Sciatic nerve (tissue), 2 donors: ENCODE measurements at regions not wholly inside any gene's neighbourhood (a gene's known extent, or its start where the extent isn't known, plus 50 kb on each side); places are given as distances from the start of the nearest gene placed in this dataset.

Experiments used
- ATAC-seq: fragments of 200-7000 bp; cut with Tn5 transposase; one replicate; pipeline ENCODE4 v1.9.1; 2020; ENCODE audit warnings: mild to moderate bottlenecking, moderate library complexity
- DNase-seq: peaks from one replicate; pipeline ENCODE4 v3.0.0-alpha.2; 2020; ENCODE audit warnings: low spot score
- intact Hi-C: fragments of 100-400 bp; cut with DNase I; formaldehyde crosslinking; loops from one replicate; pipeline ENCODE4 v1.14.2; 2022
- donor health status: DM: no; HTN: no; CAD: no.
- donor health status: DM: no; HTN: no; CAD: no.

DNA sequence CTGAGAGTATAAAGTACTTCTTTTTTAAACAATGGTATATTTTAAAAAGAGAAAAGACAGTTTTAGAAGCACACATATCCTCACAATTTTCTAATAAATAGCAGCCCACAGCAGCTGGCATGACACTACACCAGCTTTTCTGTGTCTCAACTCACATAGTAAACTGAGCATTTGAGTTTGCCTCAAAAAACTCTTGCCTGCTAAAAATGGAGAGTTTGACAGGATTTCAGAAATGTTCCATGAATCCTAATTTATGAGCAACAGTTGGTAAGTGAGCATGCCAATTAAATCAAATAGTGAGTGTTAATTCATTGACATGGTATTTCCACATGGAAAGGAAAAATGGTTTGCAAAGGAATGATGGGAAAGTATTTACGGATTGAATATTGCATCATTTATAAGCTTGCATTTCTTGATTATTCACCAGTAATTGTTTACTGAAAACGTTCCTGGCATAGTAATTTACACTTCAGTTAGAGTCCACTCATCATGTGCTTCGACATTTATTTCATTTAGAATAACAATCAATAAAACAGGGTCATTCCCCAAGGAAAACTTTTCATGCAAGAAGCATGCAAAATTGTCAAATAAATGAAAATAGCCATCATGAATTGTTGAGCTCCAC lies 323.0 kb downstream of the EFNB2 start:
- no peak for ATAC-seq
- intact Hi-C loops = no loop called here

DNA sequence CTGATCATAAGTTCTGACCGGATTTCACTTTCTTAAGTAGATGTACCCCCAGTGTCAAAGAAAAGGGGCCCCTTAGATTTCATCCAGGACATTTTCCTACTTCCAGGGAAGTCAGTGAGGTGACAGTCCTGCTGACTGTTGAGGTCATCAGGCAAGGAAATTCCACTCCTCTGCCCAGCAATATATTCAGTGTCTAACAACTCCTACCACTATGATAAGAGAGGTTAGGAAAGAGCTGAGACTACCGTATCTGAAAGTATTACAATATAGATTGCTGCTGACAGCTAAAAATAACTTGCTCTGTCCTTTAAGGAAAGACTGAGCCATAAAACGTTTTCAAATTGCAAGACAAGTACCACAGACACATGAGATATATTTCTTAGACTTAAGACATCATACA lies 325.1 kb downstream of the EFNB2 start:
- ATAC-seq = no peak
- intact Hi-C loops = no loop called here
- no peak for DNase-seq

More for the DNA sequence above, 323.0 kb downstream of the EFNB2 start:
- DNase-seq = no peak

DNA sequence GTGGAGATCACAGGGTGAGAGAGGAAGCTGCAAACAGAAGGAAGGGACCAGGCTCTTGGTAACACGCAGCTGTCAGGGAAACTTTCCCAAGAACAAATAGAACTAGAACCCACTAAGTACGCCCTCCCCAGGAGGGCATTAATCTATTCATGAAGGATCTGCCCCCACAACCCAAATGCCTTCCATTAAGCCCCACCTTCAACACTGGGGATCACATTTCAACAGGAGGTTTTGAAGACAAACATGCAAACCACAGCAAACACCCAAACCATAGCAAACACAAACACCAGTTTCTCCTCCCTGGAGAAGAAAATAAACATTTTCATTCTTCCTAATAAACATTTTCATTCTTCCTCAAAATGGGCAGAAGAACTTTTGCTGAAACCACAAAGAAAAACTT lies 329.6 kb downstream of the EFNB2 start:
- DNase-seq = no peak
- ATAC-seq = no peak
- intact Hi-C loops = loop anchor here (2.0 kb wide), 1 partner anchor 47 kb away; no protein-coding TSS in a partner anchor

DNA sequence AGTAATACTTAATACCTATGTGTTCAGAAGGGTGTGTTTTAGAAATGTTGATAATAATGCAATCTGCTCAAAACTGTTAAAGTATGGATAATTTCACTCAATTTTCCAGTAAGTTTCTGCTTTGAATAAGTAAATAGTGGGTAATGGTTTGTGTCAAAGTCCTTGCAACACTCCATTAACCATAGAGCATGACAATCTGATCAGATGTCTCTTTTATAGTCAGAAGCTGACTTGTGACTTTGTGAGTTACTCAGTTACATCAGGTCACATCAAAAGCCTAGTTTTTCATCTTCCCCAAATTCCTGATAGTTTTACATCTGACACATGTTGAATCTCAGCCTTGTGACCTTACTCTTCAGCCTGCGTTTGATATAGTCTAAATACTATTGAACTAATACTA lies 338.0 kb downstream of the EFNB2 start:
- DNase-seq (no peak), ATAC-seq (no peak)
- intact Hi-C loops = no loop called here

DNA sequence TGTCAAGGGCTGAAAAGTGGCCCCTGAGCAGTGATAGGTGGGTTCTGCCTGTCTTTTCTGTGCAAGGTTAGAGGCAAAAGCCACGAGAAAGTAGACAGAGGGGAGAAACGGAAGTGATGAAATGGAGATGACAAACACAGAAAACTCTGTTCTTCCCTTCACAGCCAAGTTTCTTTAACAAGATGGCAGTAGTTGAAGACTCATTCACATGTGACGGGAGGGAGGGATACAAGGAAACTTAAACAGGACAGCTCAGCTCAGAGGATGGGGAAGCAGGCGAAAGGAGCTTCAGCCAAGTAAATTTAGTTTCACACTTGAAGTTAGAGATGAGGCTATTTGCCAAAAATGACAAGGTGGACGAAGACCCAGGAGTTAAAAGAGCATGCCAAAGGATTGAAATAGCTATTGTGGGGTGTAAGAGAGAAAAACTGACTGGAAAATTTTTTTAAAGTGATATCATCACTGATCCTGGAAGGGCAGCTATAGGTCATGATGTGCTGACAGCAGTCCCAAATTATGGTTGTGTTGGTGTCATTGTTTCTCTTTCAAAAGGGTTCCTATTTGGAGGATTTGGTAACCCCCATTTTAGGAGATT lies 347.9 kb downstream of the EFNB2 start:
- intact Hi-C loops = no loop called here
- DNase-seq (no peak), ATAC-seq (no peak)

DNA sequence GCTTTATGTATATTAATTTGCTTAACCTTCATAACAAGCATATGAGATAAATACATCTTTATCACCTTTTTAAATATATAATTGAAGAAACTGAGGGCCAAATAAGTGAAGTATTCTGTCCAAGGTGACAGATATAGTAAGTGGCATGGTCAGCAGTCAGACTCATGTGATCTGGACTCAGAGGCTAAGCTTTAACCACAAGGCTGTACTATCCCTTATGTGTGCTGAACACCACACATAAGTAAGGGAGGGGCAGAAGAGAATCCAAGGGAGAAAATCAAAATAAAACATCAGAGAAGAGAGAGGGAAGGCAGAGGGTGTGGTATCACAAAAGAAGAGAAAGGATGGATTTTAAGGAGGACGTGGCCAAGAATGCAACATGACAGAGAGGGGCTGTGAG lies 348.4 kb downstream of the EFNB2 start:
- DNase-seq (no peak), ATAC-seq (no peak)
- intact Hi-C loops = no loop called here

DNA sequence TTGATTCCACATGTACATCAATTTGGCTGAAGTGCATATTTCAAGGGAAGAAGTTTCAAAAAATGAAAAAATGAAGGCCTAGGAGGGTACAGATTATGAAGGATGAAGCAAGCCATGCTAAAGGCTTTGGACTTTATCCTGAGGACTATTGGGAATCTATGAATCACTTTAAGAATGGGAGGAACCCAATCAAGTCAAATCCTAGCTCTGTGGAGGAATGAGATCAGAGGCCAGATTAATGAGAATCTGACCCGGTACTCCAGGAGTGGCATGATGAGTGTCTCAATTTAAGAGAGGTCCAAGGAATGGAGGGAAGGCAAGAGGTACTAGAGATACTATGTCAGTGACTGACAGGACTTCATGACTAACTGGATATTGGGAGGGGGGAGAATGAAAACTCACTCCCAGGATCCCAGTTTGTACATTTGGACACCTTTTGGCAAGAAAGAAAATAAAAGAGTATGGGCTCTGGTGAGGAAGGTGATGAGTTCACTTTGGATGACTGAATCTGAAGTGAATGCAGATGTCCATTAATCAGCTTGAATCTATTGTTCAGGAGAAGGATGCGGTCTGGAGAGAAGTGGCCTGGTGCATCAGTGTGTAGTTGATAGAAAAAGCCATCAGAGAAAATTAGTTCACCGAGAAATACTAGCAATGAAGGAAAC lies 349.0 kb downstream of the EFNB2 start:
- intact Hi-C loops = no loop called here
- ATAC-seq (no peak), DNase-seq (no peak)

DNA sequence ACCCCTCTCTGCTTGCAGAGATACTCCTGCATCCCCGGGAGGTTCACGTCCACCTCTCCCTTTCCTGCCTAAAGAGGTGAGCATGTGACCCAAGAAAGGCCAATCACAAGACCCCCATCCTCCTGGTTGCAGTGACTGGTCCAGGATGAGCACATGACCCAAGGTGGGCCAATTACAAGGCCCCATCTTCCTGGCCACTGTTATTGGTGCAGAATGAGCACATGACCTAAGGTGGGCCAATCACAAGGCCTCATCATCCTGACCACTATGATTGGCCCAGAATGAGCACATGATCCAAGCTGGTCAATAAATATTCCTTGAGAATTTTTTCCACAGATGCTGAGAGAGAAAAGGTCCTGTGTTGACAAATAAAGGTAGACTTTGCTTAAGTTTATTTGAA lies 350.7 kb downstream of the EFNB2 start:
- DNase-seq (no peak), ATAC-seq (no peak)
- intact Hi-C loops = no loop called here

DNA sequence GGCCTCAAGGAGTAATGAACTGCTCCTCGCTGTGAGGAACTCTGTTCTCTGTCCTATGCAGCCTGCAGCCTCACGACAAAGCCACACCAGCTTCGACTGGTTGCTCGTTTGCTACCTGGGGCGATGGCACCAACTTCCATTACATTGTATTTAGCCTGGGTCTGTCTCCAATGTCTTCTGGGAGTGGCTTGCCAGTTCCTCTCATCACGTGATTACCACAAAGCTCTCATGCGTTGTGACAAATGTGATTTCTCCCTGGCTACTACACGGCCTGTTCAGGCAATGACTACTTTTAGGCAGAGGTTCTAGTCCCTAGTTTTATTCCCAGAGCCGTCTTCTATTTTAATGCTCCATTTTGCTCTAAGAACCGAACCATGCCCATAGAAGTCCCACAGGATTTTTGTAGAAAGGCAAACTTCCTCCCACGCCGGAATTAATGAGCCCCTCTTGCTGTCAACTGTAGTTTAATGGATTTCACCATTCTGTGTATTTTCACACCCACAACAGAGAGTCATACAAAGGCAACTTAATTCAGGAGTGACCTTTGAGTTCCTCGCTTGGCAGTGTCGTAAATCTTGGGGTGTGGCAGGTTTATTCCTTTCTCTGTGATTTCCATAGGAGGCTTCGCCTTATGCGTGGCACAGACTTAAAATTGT lies 351.9 kb downstream of the EFNB2 start:
- DNase-seq (no peak), ATAC-seq (no peak)
- intact Hi-C loops = no loop called here

DNA sequence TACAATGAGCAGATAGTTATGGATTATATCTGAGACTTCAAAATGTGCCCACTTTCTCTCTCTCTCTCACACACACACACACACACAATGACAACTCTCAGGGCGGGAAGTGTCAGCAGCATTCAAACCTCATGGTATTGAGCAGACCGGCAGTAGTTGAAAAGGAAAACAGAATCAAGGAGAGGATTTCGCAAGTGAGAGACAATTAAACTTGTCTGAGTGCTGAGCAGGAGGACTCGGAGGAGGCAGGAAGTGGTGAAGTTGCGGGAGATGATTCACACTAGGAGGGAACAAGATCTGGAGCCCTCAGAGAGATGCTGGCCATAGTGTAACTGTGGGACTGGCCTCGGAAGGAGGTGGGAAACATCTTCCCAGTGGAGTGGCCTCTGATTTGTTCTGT lies 353.1 kb downstream of the EFNB2 start:
- intact Hi-C loops = no loop called here
- no peak for DNase-seq
- ATAC-seq = no peak

DNA sequence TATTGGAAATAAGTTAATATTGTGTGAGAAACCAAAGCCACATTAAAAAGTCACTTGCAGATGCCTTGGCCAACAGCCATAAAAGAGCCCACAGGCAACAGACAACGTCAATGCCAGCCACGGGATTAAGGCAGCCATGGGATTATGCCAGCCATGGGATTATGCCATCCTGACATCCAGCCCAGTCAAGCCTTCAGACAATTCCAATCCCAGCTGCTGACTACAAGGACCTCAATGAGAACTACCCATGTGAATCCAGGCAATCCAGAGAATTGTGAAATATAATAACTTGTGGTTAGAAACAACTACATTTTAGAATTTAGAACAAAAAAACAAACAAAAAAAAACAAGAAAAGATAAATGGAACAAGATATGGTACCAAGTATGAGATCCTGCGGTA lies 356.6 kb downstream of the EFNB2 start:
- ATAC-seq (no peak), DNase-seq (no peak)
- intact Hi-C loops = no loop called here

DNA sequence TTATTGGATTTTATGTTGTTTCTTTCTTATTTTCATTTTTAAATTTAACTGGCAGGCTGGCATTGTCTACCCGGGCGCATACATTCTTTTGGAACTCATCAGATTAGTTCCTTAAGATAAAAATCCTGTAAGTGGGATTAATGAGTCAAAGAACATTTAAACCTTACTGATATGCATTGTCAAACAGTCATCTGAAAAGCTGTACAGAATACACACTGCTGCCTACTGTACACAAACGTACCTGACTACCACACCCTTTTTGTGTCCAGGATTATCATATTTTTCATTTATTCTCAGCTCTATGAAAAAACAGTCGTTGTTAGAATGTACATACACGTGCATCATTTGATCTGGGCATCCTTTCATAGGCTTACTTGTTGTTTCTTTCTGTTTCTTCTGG lies 358.3 kb downstream of the EFNB2 start:
- intact Hi-C loops = no loop called here
- DNase-seq (no peak), ATAC-seq (no peak)

DNA sequence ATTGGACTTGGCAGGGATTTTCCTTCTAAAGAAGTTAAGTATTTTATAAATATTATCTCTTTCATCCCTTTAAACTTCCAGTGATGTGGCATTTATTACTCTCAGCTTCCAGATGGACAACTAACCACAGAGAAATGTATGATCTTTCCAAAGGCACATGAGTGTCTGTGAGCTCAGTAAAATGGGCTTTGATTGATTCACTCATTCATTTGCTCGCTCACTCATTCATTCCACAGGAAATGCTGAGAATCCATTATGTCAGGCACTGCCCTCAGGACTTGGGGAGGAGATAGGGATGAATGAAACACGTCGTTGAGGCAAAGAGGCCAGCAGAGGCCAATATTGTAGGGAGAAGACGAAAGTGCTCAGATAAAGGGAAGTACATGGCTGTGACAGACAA lies 359.3 kb downstream of the EFNB2 start:
- DNase-seq (no peak), ATAC-seq (no peak)
- intact Hi-C loops = no loop called here

DNA sequence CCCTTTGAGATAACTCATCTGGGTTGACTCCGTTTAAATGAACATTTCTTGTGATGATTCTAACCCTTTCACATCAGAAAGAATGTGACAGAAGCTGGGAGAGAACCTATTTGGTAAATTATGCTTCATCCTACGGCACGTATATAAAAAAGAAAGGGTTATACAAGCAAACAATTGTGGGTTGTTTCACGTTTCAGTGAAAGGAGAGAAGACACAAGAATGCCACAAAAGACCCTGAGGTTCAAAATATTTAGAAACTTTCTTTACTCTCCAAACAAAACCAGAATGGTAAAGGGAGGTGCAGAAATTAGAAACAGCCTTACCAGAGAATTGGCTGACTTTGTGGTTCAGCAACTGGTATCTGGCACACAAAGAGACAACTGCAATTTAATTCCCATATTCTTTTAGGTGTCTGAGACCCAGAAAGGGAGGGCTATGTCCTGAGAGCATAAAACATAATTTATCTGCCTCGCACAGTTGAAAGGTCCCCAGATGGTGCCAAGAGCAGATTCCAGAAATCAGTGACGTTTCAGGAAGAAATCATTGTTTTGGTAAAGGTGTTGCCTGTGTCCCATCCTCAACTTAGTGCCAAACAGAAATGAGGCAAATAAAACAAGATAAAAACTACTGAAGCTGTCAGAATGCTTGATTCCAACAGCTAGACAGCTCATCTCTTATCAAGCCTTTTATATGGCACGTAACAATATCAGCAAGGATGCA lies 361.4 kb downstream of the EFNB2 start:
- no peak for DNase-seq
- ATAC-seq = no peak
- intact Hi-C loops = no loop called here

DNA sequence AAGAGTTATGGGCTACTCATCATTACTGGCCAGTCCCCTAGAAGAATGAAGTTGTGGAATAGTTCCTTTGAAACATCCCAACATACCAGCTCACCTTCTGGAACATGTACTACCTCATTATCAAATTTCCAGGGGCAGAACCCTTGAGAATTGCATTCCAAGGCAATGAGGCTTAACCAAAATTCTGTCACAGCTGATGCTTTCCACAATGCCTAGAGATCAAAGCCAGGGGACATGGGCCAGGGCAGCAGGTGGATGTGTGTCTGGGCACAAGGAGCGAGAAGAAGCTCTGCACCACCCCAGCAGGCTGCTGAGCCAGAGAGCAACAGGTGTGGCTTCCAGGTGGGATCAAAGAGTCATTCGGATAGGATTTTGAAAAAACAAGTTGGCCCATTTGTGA lies 362.1 kb downstream of the EFNB2 start:
- intact Hi-C loops = no loop called here
- ATAC-seq = no peak
- DNase-seq = no peak

DNA sequence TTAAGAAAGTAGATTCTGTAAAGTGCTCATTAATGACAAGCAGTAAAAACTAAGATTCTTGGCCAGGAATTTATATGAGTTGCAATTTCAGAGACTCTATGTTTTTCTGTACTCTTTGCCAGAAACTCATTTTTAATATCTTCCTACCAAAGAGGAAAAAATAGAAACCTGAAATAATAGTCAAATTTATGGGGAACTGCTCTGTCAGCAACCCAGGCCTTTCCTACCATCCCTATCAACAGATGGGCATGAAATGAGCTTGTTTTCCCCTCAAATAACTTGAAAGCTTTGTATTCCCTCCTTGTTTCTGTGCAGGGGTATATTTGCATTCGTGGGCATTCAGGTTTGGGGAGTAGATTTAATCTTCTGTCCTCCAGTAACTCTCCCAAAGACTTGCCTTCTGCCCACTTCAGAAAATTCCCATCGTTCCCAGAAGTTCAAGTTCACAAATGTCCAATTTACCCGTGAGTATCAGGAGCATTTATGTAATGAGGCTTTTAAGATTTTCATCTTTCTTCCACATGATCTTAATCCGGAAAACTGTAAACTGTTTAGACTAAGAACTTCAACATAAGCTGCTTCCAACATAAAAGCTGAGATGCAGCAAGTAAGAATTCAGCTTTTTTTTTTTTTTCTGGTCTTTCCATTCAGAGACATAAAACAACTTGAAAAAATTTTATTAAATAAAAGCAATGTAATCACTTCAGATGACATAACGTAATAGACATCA lies 363.1 kb downstream of the EFNB2 start:
- intact Hi-C loops = no loop called here
- ATAC-seq = no peak

DNA sequence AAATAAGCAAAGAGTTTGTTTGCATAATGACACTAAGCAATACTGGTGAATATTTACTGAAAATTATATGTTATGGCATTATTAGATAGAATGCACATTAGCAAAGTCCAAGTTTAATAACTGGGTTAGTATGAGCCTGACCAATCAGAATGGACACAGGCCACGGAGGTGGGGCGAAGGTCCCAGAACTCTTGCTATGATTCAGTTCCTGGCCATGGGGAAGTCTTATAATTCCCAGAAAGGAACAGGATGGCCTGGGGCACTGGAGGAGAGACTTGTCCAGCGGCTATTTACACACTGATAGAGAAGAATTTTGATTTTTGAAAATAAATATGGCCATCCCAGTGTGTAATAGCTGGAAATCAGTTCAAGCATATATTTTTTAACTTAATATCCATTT lies 372.0 kb downstream of the EFNB2 start:
- intact Hi-C loops = no loop called here
- DNase-seq (no peak), ATAC-seq (no peak)

More for the DNA sequence above, 363.1 kb downstream of the EFNB2 start:
- DNase-seq = no peak

DNA sequence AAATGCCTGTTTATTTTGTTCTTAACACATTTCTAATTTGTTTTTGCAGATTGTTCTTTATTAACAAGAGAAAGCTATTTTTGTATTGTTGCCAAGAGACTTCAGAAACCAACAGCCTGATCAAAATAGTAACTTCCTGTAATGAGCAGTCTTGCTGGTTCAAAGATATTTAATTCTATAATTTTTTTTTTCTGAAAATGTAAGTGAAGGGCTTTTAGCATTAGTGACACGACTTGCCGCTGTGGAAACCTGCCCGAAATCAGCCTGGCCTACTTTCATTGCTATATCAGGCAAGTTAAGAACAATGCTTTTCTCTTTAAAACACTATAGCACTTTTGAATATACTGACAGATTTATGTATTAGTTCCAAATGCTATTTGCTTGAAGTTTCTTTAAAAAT lies 374.3 kb downstream of the EFNB2 start:
- intact Hi-C loops = no loop called here
- no peak for ATAC-seq
- no peak for DNase-seq
